NCI-H2196 treated with DMSO at 0.1 percent for 48 hours (cell line): ENCODE measurements at regions not wholly inside any gene's neighbourhood (a gene's known extent, or its start where the extent isn't known, plus 50 kb on each side); places are given as distances from the start of the nearest gene placed in this dataset.

Experiments used
- DNase-seq: peaks from one replicate; lab custom pipeline; 2025; ENCODE audit not compliant: unreplicated experiment; lab: John Stamatoyannopoulos, UW

DNA sequence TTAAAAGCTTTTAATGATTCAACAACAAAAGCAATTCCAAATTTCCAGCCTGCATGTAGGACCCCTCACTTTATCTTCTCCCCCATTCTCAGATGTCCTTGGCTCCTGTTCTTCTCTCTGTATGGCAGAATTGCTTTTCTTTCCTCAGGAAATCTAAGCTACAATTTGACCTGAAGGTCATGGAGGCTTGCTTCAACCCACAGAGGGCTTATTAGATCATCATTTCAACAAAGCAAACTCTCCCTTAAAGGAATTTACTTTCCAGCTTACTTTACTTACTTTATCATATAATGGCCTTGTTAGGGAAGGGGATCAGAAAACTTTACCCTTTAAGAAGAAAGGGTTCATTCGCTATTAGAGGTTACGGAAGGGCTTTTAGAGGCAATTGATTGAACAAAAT lies 211.5 kb downstream of the RAD51AP2 start:
- DNase-seq = no peak

DNA sequence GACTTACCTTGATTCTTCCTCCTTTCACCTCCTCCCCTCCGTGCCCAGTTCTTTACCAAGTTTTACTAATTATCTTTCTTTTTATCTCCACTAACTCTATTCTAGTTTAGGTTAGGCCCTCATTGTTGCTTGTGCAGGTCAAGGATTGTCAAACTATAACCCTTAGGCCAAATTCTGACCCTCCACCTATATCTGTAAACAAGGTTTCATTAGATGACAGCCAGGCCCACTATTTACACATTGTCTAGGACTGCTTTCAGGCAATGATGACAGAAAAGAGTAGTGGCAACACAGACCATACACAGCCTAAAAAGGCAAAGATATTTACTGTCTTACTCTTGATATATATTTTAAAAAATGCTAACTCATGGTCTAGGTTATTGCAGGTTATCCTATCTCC lies 212.0 kb downstream of the RAD51AP2 start:
- no peak for DNase-seq

DNA sequence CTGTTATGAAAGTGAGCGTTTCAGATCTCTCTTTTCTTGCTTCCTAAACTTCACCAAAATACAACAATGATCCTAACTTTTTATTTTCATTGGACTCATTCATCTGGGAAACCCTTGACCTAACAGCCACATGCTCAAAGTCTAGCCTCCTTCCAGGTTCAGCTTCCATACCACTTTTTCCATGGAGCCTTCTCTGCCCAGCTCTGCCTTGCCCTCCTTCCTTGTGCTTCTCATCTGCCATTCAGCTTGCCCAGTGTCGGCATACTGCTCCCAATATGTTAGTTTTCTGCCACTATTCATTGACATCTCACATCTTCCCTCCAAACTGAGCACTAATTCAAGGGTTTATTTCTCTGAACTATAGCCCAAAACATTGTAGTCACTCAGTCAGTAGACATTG lies 214.7 kb downstream of the RAD51AP2 start:
- no peak for DNase-seq

DNA sequence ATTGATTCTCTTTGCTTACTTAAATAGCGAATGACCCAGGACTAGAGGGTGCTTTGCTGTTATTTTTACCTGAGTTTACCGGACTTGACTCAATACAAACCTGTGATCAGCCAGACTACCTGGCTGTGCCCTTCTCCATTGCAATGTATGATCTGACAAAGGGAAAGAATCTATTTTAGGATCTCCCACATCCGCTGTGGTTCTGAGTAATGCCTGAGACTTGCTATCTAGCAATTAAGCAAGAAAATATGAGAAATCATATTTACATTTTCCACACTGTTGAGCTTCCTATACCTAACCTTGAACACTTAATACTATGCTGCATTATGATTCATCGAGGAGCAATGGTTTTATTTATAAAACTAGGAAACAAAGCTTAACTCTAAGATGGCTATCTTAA lies 215.2 kb downstream of the RAD51AP2 start:
- DNase-seq = no peak

DNA sequence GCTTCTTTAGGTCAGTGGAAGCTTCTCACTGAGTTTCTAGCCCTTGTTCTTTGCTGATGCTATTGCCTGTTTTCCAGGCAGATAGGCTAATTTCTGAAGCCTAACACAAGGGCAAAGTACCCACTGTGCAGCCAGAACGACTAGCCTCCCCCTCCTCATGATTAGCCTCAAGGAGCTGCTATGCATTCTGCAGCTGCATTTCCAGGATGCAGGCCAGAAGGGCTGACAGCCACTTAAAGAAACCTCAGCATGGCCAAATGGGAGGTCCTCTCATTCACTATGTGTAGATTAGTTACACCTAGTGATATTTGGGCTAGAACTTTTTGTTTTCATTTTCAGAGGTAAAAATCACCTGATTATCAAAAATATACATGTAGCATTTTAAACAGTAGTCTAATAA lies 216.0 kb downstream of the RAD51AP2 start:
- no peak for DNase-seq

DNA sequence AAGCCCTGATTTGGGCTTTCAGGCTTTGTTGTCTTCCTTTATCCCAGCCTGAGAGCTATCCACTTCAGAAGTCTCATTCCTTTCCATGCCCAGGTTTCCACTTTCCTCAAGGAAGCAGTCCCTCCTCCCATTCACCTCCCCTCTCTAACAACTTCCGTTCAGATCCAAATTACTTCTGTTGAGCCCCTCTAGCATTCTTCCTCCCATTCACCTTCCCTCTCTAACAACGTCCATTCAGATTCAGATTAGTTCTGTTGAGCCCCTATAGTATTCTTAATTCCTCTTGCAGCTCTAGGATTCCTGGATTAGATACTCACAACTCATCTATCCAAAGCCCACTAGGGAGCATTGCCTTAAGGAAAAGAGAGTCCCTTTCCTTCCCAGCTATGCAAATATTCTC lies 216.8 kb downstream of the RAD51AP2 start:
- no peak for DNase-seq

DNA sequence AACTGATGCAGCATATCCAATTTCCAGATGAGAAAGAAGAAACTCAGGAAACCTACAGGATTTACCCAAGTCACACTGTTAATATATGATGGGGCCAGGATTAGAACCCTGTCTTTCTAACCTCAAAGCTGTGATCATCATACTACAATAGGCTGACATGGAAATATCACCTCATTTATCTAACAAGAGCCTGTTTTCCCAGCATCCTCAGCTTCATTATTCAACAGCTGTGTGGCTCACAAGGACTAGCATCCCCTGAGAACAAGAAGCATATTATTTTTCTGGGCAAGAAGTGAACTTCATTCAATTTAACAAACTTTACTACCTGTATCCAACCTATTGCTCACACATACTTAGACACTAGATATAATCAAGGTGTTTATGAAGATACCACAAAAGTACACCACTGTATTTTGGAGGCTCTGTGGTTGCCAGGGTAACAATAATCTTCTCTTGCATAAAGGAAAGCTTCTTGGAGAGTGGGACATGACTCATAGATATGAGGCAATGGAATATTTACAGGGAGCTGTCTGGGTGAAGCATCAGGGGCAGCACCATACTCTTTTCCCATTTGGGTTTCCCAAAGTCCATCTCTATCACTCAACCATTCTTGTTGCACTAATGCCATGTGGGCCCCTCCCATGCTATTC lies 218.2 kb downstream of the RAD51AP2 start:
- no peak for DNase-seq

DNA sequence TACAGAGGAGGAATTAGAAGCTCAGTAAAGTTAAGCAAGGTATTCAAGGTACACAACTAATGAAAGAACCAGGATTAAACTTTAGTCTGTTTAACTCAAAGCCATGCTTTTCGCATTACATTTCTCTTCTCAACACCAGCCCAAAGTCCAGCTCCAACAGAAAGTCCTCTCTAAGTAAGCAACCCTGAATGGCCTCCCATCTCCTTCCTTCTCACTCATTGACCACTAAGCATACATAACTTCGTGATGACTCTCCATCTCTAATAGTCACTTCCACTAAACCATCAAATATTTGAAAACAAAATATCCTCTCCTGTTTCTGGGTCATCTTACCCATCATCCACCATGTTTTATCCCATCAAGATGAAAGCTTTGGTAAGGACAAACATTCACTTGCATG lies 219.8 kb downstream of the RAD51AP2 start:
- DNase-seq = no peak

DNA sequence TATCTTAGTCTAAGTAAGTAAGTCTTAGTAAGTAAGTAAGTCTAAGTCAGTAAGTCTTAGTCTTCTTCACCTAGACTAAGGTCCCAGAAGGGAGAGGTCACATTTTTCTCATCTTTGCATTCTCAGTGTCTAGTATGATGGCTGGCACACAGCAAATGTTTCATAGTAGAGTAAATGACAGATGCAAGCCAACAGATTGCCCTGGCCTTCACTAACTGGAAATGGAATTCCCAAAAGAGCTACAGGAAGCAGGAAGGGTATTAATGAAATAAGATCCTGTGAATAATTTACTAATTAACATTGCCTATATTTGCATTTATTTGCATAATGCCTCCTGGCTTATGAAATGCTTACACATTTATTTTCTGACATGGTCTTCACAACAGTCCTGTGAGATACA lies 221.6 kb downstream of the RAD51AP2 start:
- no peak for DNase-seq

DNA sequence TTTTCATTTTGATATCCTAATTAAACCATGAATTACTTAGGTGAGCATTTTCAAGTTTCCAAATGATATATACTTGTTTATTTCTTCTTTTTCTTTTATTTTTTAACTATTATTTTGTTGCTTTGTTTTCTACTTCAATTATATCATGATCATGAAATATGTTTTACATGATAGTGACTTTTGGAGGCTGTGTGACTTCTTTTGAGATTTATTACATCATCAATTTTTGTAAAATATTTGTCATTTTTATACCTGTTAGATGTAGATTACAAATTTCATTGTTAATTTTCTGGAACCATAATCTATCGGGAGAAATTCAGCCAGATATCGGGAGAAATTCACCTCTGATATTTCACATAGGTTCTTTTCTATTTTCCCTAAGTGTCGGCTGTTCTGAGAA lies 228.6 kb downstream of the RAD51AP2 start:
- DNase-seq = no peak

DNA sequence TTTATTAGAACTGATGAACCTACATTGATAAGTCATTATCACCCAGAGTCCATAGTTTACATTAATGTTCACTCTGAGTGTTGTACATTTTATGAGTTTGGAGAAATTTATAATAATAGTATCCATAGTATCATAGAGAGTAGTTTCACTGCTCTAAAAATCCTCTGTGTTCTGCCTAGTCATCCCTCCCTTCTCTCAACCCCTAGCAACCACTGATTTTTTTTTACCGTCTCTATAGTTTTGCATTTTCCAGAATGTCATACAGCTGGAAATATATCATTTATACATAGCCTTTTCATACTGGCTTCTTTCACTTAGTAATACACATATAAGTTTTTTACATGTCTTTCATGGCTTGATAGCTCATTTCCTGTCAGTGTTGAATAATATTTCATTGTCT lies 231.1 kb downstream of the RAD51AP2 start:
- no peak for DNase-seq

DNA sequence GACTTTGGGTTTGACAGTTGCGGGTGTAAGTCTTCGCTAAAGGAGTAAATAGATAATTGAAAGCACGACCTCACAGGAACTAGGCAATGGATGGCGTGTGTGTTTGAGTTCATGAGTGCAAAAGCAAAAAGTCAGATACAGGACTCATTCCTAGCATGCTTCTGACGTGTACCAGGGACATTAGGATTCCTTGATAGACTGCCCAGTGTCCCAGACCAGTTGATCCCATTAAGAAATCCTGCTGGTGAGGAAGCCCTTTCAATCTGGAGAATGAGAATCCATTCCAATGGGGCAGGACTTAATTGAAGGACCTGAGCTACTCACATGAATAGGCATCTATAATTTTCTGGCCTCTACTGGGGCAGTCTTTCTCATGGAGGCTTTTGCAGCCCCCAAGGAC lies 235.4 kb downstream of the RAD51AP2 start:
- no peak for DNase-seq

DNA sequence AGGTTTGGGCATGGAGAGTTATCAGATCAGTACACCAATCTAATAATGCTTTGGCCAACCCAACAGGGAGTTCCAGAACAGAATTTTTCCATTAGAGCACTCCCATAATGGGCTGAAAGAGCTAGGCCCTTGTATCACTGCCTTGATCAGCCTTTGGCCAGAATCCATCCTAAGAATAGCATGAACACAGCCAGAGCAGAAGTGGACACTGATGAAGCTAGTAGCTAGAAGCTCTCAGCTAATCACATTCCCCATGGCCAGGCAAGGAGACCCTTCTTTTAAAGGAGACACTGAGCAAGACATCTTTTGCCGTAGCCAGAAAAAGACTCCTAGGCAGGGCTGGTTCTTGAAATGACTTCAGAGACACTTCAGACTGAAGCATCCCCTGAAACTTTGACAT lies 236.0 kb downstream of the RAD51AP2 start:
- no peak for DNase-seq

DNA sequence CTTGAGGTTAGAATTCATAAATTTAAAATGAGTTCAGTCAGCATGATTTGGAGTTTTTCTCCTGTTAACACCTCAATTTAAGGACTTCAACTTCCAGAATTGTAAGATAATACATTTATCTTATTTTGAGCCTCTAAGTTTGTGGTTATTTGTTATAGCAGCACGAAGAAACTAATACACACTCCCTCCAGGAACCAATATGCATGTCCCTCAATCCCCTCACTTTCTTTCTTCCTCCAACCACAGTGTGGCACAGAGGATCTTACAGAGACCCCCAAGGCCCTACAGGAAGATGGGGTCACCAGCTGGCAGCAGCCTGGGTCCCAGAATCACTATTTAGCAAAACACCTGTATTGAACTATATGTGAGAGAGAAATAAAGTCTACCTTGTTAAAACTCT lies 242.0 kb downstream of the RAD51AP2 start:
- no peak for DNase-seq

DNA sequence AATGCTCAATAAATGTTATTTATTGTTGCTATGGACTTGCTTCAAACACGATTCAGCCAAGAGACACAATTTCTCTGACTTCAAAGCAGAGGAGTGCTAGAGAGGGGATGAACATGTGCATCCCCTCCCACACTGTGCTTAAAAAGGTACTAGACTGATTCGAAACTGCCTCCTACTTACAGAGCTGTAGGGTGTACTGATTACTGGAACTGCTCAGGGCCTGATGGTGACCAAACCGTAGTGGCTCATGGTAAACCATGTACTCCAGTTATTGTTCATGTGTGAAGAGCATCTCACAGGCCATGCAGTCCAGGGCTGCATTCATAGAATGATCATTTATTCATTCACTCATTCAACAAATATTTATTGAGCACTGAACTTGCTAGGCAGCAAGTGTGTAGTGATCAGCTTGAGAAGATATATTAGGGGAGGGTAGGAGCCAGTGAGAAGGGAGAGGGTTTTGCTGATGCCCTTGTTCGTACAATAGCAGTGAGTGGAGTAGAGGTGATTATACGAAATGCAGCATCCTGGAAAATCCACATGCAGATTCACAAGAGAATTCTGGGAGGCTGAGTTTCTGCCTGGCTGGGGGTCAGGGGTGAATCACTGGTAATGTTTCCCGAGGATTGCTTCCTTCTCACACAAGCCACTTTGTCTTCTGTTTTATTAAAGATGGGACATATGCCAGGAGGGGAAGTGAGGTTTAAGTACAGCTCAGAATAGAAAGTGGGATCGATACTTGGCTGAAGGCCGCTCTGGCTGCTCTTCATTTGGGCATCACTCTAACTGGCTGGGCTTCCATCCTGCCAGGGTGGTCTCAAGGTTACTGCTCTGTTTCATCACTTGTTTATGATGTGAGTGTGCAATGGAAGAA lies 245.4 kb downstream of the RAD51AP2 start:
- DNase-seq = no peak

DNA sequence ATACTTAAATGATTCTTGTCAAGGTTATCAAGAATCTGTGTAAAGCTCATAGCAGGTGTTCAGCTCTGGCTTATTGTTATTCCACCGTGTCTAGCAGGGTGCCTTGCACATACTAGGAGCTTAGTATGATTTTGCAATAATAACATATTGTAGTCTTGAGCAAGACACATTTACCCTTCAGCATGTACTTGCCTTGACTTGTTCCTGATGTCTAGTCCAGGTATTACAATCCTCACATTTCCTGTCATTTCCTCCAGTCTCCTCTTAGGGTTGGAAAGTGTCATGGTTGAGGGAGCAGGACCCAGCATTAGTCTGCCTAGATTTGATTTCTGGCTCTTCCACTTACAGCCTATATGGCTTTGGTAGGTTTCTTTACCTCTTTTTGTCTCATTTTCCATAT lies 246.1 kb downstream of the RAD51AP2 start:
- DNase-seq = no peak

DNA sequence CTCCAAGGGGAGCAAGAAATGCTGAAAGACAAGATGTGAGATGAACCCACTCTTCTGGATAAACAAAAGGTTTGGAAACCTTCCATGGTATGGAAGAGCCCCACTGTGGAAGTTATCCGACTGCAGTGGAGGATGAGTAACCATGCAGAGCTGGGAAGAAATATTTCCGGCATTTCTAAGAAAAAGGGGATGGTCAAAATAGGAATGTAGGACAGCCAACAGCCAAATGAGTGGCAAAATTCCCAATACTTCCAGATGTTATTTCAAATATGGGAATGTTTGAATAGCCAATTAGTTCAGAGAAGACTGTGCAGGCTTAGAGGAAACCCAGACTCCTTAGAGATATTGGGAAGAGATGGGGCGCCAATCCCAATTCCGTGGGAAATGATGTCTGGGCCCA lies 246.8 kb downstream of the RAD51AP2 start:
- no peak for DNase-seq

DNA sequence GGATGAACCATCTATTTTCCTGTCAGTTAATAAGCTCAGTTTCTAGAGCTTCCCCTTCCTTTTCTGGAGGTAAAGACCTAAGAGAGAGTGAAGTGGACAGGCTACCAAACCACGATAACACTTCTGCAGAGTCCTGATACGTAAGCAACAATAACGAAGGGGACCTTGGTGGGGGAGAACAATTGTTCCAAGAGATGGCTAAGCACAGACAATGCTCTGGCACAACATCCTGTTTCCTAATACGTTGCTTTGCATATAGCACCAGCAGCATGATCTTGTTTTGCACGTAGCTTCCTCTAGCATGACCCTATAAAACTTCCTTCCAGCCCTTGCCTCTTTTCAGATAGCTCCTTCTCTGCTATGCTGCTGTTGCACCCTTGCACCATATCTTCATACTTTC lies 247.3 kb downstream of the RAD51AP2 start:
- DNase-seq = no peak

DNA sequence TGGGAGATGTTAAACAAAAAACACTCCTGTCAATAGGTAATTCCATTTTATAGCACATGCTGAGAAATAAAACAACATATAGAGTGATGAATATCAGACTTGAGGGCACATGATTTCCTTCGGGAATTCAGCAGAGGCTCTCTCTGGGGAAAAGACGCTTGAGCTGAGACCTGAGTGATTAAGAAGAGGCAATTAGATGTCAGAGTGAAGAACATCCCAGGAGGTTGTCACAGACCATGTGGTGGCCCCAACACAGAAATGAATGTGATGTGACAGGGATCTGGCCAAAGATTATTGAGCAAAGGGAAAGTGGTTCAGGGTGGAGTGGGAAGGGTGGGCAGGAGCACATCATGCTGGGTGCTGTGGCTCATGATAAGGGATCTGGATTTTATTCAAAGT lies 254.7 kb downstream of the RAD51AP2 start:
- no peak for DNase-seq

DNA sequence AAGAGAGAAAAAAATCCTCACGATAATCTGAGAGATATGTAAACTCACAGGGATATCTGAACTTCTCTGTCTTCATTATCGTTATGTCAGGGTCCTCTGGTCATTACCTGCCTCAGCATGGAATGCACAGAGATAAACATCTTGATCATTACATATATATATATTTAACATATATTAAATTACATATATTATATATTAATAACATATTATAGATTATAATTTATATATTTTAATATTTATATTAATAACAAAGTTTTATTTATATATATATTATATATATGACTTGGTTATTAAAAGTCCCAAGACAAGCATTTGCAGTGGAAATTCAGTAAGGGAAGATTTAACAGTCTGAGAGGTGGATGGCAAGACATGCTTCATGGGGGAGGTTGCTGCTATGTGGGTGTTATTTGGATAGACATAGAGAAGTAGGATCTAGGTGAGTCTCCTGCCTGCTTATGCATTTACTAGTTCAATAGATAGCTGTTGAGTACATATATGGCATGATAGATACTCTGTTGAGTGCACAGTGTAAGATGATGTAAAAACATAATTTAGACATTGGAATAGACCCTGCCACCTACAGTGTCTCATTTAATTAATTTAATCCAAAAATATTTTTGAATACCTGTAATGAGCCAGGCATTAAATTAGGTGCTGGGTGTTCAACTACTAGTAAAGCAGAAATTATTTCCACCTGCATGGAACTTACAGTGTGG lies 255.2 kb downstream of the RAD51AP2 start:
- no peak for DNase-seq

DNA sequence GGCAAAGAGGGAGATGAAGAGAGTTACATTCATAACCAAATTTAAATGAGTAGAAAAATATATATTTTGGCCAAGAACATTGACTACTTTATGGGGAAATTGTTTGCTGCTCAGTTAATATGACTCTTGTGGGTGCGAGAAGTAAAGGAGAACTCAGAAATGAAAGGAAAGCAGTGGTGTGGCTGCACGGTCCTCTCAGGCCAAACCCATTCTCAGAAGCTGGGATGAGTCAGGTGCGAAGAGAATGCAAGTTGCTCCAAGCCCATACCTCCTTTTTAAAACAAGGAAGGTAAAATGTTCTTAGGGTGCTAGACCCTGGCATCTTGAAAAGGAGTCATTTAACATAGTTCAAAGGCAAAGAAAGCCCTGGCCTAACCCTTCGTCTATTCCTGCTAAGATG lies 258.6 kb downstream of the RAD51AP2 start:
- no peak for DNase-seq

DNA sequence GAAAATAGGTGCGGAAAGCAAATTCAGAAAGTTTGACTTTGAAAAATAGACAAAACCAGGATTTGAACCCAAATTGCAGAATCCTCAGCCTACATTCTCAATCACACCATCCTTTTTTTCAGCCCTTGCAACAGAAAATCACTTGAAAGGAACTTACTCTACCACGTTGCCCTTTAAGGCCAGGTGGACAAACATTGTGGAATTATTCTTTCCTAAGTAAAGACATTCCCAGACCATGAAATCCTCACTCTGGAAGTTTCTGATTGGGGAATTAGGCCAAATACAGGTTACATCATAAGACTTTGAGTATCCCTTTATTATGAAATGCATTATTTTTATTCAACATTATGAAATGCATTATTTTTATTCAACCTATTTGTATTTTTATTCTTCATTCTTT lies 259.4 kb downstream of the RAD51AP2 start:
- no peak for DNase-seq
